ENCODE measurements at regions not wholly inside any gene's neighbourhood (a gene's known extent, or its start where the extent isn't known, plus 50 kb on each side); places are given as distances from the start of the nearest gene placed in this dataset.

DNA sequence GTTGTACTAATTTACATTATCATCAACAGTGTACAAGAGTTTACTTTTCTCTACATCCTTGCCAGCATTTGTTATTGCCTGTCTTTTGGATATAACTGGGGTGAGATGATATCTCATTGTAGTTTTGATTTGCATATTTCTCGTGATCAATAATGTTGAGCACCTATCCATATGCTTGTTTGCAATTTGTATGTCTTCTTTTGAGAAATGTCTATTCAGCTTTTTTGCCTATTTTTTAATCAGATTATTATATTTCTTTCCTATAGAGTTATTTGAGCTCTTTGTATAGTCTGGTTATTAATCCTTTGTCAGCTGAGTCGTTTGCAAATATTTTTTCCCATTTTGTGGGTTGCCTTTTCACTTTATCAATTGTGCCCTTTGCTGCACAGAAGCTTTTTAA, 540.8 kb upstream of the SGO1 start:
- no peaks in the 10 kb centered on the region for H3K4me1 ChIP-seq (ENCODE audit: control insufficient read depth, insufficient read depth, low read length)
- H3K4me3 ChIP-seq (ENCODE audit: low read depth, low read length): no peak overlapping the region
- ChIA-PET POLR2A (no interaction called here), CTCF (no interaction called here)
- no peaks in the 10 kb centered on the region for H3K36me3 ChIP-seq (ENCODE audit: control insufficient read depth in 2 of 2, insufficient read depth in 1 of 2, low read length in 2 of 2)
- H3K9me3 ChIP-seq (ENCODE audit: control insufficient read depth, insufficient read depth, low read depth, low read length): no peaks in the 10 kb centered on the region
- H3K27ac ChIP-seq (ENCODE audit: extremely low read depth, low read depth, low read length): no peak overlapping the region
- TF ChIP-seq, protein P1, sequence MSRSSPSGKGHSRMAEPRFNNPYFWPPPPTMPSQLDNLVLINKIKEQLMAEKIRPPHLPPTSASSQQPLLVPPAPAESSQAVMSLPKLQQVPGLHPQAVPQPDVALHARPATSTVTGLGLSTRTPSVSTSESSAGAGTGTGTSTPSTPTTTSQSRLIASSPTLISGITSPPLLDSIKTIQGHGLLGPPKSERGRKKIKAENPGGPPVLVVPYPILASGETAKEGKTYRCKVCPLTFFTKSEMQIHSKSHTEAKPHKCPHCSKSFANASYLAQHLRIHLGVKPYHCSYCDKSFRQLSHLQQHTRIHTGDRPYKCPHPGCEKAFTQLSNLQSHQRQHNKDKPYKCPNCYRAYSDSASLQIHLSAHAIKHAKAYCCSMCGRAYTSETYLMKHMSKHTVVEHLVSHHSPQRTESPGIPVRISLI (tag by site-specific recombination; IDR thresholded peaks at IDR 0.05): no peak
- TF ChIP-seq, protein P2, sequence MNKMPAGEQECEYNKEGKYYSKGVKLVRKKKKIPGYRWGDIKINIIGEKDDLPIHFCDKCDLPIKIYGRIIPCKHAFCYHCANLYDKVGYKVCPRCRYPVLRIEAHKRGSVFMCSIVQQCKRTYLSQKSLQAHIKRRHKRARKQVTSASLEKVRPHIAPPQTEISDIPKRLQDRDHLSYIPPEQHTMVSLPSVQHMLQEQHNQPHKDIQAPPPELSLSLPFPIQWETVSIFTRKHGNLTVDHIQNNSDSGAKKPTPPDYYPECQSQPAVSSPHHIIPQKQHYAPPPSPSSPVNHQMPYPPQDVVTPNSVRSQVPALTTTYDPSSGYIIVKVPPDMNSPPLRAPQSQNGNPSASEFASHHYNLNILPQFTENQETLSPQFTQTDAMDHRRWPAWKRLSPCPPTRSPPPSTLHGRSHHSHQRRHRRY (tag by site-specific recombination; IDR thresholded peaks at IDR 0.05): no peak
- TF ChIP-seq ZSCAN23 (tag by site-specific recombination; IDR thresholded peaks at IDR 0.05) (no peak), ZNF510 (tag by site-specific recombination; IDR thresholded peaks at IDR 0.05; ENCODE audit: insufficient replicate concordance) (no peak), TRIM28 (IDR thresholded peaks at IDR 0.05; ENCODE audit: borderline replicate concordance, low read length) (no peak), ZNF19 (tag by site-specific recombination; IDR thresholded peaks at IDR 0.05; ENCODE audit: low read depth) (no peak), ZNF23 (tag by site-specific recombination; IDR thresholded peaks at IDR 0.05; ENCODE audit: borderline replicate concordance) (no peak), ZNF704 (tag by site-specific recombination; IDR thresholded peaks at IDR 0.05) (no peak), PRDM1 (tag by site-specific recombination; IDR thresholded peaks at IDR 0.05) (no peak), ZNF433 (tag by site-specific recombination; IDR thresholded peaks at IDR 0.05; ENCODE audit: low read depth) (no peak), SALL2 (tag by site-specific recombination; IDR thresholded peaks at IDR 0.05; ENCODE audit: borderline replicate concordance) (no peak), SCRT2 (tag by site-specific recombination; IDR thresholded peaks at IDR 0.05) (no peak), ZNF391 (tag by site-specific recombination; IDR thresholded peaks at IDR 0.05; ENCODE audit: borderline replicate concordance, low read depth) (no peak), ZNF548 (tag by site-specific recombination; IDR thresholded peaks at IDR 0.05) (no peak), ZNF266 (tag by site-specific recombination; IDR thresholded peaks at IDR 0.05; ENCODE audit: low read depth) (no peak), ZNF529 (tag by site-specific recombination; IDR thresholded peaks at IDR 0.05; ENCODE audit: insufficient replicate concordance) (no peak), ZNF174 (tag by site-specific recombination; IDR thresholded peaks at IDR 0.05) (no peak)
- TF ChIP-seq, protein P3, sequence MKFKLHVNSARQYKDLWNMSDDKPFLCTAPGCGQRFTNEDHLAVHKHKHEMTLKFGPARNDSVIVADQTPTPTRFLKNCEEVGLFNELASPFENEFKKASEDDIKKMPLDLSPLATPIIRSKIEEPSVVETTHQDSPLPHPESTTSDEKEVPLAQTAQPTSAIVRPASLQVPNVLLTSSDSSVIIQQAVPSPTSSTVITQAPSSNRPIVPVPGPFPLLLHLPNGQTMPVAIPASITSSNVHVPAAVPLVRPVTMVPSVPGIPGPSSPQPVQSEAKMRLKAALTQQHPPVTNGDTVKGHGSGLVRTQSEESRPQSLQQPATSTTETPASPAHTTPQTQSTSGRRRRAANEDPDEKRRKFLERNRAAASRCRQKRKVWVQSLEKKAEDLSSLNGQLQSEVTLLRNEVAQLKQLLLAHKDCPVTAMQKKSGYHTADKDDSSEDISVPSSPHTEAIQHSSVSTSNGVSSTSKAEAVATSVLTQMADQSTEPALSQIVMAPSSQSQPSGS (tag by site-specific recombination; IDR thresholded peaks at IDR 0.05; ENCODE audit: low read depth): no peak

DNA sequence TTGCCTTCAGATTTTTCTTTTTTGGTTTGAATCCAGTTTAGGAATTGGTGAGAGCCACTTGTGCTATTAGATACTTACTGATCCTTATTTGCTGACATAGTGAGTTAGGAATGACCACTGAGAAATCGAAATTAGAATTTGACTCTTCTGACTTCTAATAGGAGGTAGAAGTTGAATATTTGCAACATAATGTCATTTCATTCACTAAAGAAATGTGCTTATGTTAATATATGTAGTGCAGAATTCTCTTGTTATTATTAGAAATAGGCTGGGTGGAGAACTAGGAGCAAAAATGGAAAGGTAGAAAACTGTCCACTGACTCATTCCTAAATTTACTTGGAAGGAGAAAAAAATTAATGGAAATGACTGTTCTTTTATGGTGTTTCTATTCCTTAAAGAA, 538.2 kb upstream of the SGO1 start:
- Histone ChIP-seq H3K9me3 (ENCODE audit: control insufficient read depth, insufficient read depth, low read depth, low read length) (no peaks in the 10 kb centered on the region), H3K4me3 (ENCODE audit: low read depth, low read length) (no peak overlapping the region), H3K36me3 (ENCODE audit: control insufficient read depth in 2 of 2, insufficient read depth in 1 of 2, low read length in 2 of 2) (no peaks in the 10 kb centered on the region), H3K4me1 (ENCODE audit: control insufficient read depth, insufficient read depth, low read length) (no peaks in the 10 kb centered on the region), H3K27ac (ENCODE audit: extremely low read depth, low read depth, low read length) (no peak overlapping the region)
- ChIA-PET CTCF (interaction anchor here (1.2 to 1.3 kb wide), 2 partner anchors 9 to 10 kb away, joined by 3 read pairs; no protein-coding TSS in a partner anchor), POLR2A (no interaction called here)
- TF ChIP-seq ZNF610 (tag by site-specific recombination; IDR thresholded peaks at IDR 0.05; ENCODE audit: borderline replicate concordance) (no peak), ZNF24 (tag by site-specific recombination; IDR thresholded peaks at IDR 0.05) (no peak), ZNF843 (tag by site-specific recombination; IDR thresholded peaks at IDR 0.05) (no peak), ZXDB (tag by site-specific recombination; IDR thresholded peaks at IDR 0.05) (no peak), MYNN (tag by site-specific recombination; IDR thresholded peaks at IDR 0.05; ENCODE audit: borderline replicate concordance) (no peak)
